H9 (cell line): ENCODE measurements at regions not wholly inside any gene's neighbourhood (a gene's known extent, or its start where the extent isn't known, plus 50 kb on each side); places are given as distances from the start of the nearest gene placed in this dataset.

ENCODE experiments used
- DNase-seq: peaks from one replicate; pipeline ENCODE4 v3.0.0-alpha.2; 2017
- H2AFZ ChIP-seq: one replicate; pipeline ENCODE4 v1.6.1; 2013; ENCODE audit warnings: mild to moderate bottlenecking, low read length, control low read depth, moderate library complexity
- H2AK5ac ChIP-seq: 2 replicates; pipeline ENCODE4 v1.6.1; 2013; ENCODE audit warnings: low read length, control low read depth, mixed read lengths; ENCODE audit not compliant: insufficient read length
- H2BK120ac ChIP-seq: one replicate; pipeline ENCODE4 v1.6.1; 2013; ENCODE audit warnings: low read depth, mild to moderate bottlenecking, low read length, control low read depth, inconsistent platforms; ENCODE audit not compliant: poor library complexity, severe bottlenecking
- H2BK12ac ChIP-seq: 2 replicates; pipeline ENCODE4 v1.6.1; 2013; ENCODE audit warnings: low read length, control low read depth, mixed read lengths, low read depth; ENCODE audit not compliant: insufficient read length
- H2BK15ac ChIP-seq: 2 replicates; pipeline ENCODE4 v1.6.1; 2013; ENCODE audit warnings: low read depth, low read length, control low read depth
- H2BK20ac ChIP-seq: one replicate; pipeline ENCODE4 v1.6.1; 2013; ENCODE audit warnings: low read depth, mild to moderate bottlenecking, low read length, control low read depth, inconsistent platforms; ENCODE audit not compliant: poor library complexity, severe bottlenecking
- H2BK5ac ChIP-seq: 2 replicates; pipeline ENCODE4 v1.6.1; 2013; ENCODE audit warnings: low read length, control low read depth, mixed read lengths; ENCODE audit not compliant: insufficient read length
- H3K14ac ChIP-seq: 2 replicates; pipeline ENCODE4 v1.6.1; 2013; ENCODE audit warnings: low read length, control low read depth; ENCODE audit not compliant: insufficient read depth
- H3K18ac ChIP-seq: 2 replicates; pipeline ENCODE4 v1.6.1; 2013; ENCODE audit warnings: low read depth, mild to moderate bottlenecking, mixed read lengths, low read length, control low read depth; ENCODE audit not compliant: insufficient read length
- H3K23ac ChIP-seq: 2 replicates; pipeline ENCODE4 v1.6.1; 2013; ENCODE audit warnings: low read length, control low read depth, mixed read lengths, low read depth; ENCODE audit not compliant: insufficient read length
- H3K23me2 ChIP-seq: 2 replicates; pipeline ENCODE4 v1.6.1; 2013; ENCODE audit warnings: low read depth, mild to moderate bottlenecking, mixed read lengths, low read length, control low read depth; ENCODE audit not compliant: insufficient read length, poor library complexity, severe bottlenecking
- H3K27ac ChIP-seq: 2 replicates; pipeline ENCODE4 v1.5.1; 2013; ENCODE audit warnings: low read length, control low read depth, mixed read lengths, low read depth; ENCODE audit not compliant: insufficient read length
- H3K27me3 ChIP-seq: 2 replicates; pipeline ENCODE4 v1.6.1; 2013; ENCODE audit warnings: low read length, control low read depth, inconsistent platforms; ENCODE audit not compliant: insufficient read depth
- H3K4ac ChIP-seq: 2 replicates; pipeline ENCODE4 v1.6.1; 2013; ENCODE audit warnings: low read depth, mild to moderate bottlenecking, control low read depth, inconsistent platforms, low read length, moderate library complexity
- H3K4me1 ChIP-seq: 2 replicates; pipeline ENCODE4 v1.6.1; 2013; ENCODE audit warnings: low read length, control low read depth, inconsistent platforms; ENCODE audit not compliant: insufficient read depth
- H3K4me2 ChIP-seq: 2 replicates; pipeline ENCODE4 v1.6.1; 2013; ENCODE audit warnings: low read length, control low read depth, mixed read lengths; ENCODE audit not compliant: insufficient read length, insufficient read depth
- H3K56ac ChIP-seq: 2 replicates; pipeline ENCODE4 v1.6.1; 2013; ENCODE audit warnings: low read depth, mild to moderate bottlenecking, mixed read lengths, low read length, control low read depth; ENCODE audit not compliant: insufficient read length
- H3K79me1 ChIP-seq: 2 replicates; pipeline ENCODE4 v1.6.1; 2013; ENCODE audit warnings: low read depth, mild to moderate bottlenecking, moderate library complexity, low read length, control low read depth, inconsistent platforms; ENCODE audit not compliant: insufficient read depth, poor library complexity, severe bottlenecking
- H3K79me2 ChIP-seq: 2 replicates; pipeline ENCODE4 v1.6.1; 2013; ENCODE audit warnings: low read length, control low read depth, inconsistent platforms; ENCODE audit not compliant: insufficient read depth
- H3K9ac ChIP-seq: 2 replicates; pipeline ENCODE4 v1.6.1; 2013; ENCODE audit warnings: low read length, control low read depth, mixed read lengths; ENCODE audit not compliant: insufficient read length; ENCODE audit errors: extremely low read depth
- H3K9me3 ChIP-seq: one replicate; pipeline ENCODE4 v1.6.1; 2013; ENCODE audit warnings: low read depth, low read length, inconsistent platforms; ENCODE audit not compliant: control insufficient read depth
- H3T11ph ChIP-seq: one replicate; pipeline ENCODE4 v1.6.1; 2013; ENCODE audit warnings: mild to moderate bottlenecking, low read length, control low read depth, inconsistent platforms
- H4K20me1 ChIP-seq: one replicate; pipeline ENCODE4 v1.6.1; 2013; ENCODE audit not compliant: control insufficient read depth, insufficient read length, insufficient read depth
- H4K5ac ChIP-seq: 2 replicates; pipeline ENCODE4 v1.6.1; 2013; ENCODE audit warnings: low read depth, mild to moderate bottlenecking, mixed read lengths, low read length, control low read depth; ENCODE audit not compliant: insufficient read length
- H4K8ac ChIP-seq: replicated peaks from 2 replicates; pipeline ENCODE4 v1.6.1; 2013; ENCODE audit warnings: low read length, control low read depth, mixed read lengths, low read depth; ENCODE audit not compliant: insufficient read length
- H4K91ac ChIP-seq: 2 replicates; pipeline ENCODE4 v1.6.1; 2013; ENCODE audit warnings: low read depth, mild to moderate bottlenecking, moderate library complexity, mixed read lengths, low read length, control low read depth; ENCODE audit not compliant: insufficient read length
- H3K27ac Mint-ChIP-seq, 3 experiments: 2 replicates in 2 of 3; 3 replicates in 1 of 3; pipeline ENCODE4 v1.8.0; 2020 to 2021; ENCODE audit warnings: mixed read lengths in 3 of 3, mild to moderate bottlenecking in 1 of 3, moderate library complexity in 1 of 3
- H3K27me3 Mint-ChIP-seq: 2 replicates; pipeline ENCODE4 v1.8.0; 2021; ENCODE audit warnings: low read depth, mild to moderate bottlenecking, moderate library complexity, mixed read lengths
- H3K36me3 Mint-ChIP-seq, 3 experiments: 2 replicates in 2 of 3; 3 replicates in 1 of 3; pipeline ENCODE4 v1.8.0; 2020 to 2021; ENCODE audit warnings: low read depth in 3 of 3, mixed read lengths in 3 of 3; ENCODE audit not compliant: insufficient read depth in 1 of 3
- H3K4me1 Mint-ChIP-seq, 2 experiments: 2 replicates each; pipeline ENCODE4 v1.8.0; 2020; ENCODE audit warnings: mixed read lengths in 2 of 2
- H3K4me3 Mint-ChIP-seq, 2 experiments: 2 replicates in 1 of 2; 3 replicates in 1 of 2; pipeline ENCODE4 v1.8.0; 2020 to 2021; ENCODE audit warnings: mild to moderate bottlenecking in 2 of 2, mixed read lengths in 2 of 2, moderate library complexity in 1 of 2
- H3K9me3 Mint-ChIP-seq, 2 experiments: 2 replicates in 1 of 2; 3 replicates in 1 of 2; pipeline ENCODE4 v1.8.0; 2020; ENCODE audit warnings: mild to moderate bottlenecking in 2 of 2, mixed read lengths in 2 of 2, moderate library complexity in 1 of 2
- WGBS: extraction: QIAGEN DNeasy Blood & Tissue Kit; methylation state at CpG from one replicate; pipeline ENCODE4 v1.1.7; 2013; ENCODE audit warnings: missing lambda C conversion rate, low lambda C conversion rate, mixed read lengths; ENCODE audit not compliant: insufficient read length; ENCODE audit errors: extremely low coverage; 5-methylcytosine and 5-hydroxymethylcytosine counted together
- TF ChIP-seq, protein P1 (sequence below): fragments of 200-600 bp; sonication (generic); conservative IDR thresholded peaks from 3 replicates; pipeline ENCODE4 v1.8.0; 2021; ENCODE audit warnings: antibody characterized with exemption, mild to moderate bottlenecking

DNA sequence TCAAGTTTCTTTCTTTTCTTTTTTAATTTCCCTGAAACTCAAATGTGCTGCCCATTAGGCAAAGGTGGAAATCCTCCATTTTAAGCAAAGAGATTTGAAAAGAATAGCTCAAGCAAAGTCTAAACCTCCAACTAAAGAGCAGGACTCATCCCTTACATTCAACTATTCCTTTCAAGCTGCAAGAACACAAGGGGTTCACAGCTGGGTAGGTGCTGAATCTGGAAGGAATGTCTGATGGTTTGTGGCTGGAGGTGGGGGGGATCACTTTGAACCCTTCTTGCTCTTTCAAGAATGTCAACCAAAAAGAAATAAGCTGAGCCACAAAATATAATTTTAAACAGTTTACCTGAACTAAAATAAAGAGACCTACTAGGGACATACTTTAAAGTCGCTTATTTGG lies 375.7 kb upstream of the CDH10 start:
- no peaks in the 10 kb centered on the region for H4K20me1 ChIP-seq
- TF ChIP-seq, protein P1, sequence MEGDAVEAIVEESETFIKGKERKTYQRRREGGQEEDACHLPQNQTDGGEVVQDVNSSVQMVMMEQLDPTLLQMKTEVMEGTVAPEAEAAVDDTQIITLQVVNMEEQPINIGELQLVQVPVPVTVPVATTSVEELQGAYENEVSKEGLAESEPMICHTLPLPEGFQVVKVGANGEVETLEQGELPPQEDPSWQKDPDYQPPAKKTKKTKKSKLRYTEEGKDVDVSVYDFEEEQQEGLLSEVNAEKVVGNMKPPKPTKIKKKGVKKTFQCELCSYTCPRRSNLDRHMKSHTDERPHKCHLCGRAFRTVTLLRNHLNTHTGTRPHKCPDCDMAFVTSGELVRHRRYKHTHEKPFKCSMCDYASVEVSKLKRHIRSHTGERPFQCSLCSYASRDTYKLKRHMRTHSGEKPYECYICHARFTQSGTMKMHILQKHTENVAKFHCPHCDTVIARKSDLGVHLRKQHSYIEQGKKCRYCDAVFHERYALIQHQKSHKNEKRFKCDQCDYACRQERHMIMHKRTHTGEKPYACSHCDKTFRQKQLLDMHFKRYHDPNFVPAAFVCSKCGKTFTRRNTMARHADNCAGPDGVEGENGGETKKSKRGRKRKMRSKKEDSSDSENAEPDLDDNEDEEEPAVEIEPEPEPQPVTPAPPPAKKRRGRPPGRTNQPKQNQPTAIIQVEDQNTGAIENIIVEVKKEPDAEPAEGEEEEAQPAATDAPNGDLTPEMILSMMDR, result no peak
- no peak overlapping the region for H2AK5ac ChIP-seq
- H3K9me3 ChIP-seq, result no peaks in the 10 kb centered on the region
- no peak overlapping the region for H2BK5ac ChIP-seq
- H3K27me3 Mint-ChIP-seq, result no peaks in the 10 kb centered on the region
- no peak overlapping the region for H4K91ac ChIP-seq
- no peak overlapping the region for H3K4me2 ChIP-seq
- H3K23ac ChIP-seq, result no peak overlapping the region
- H3K14ac ChIP-seq, result no peak overlapping the region
- no peak overlapping the region for H2BK20ac ChIP-seq
- no peak overlapping the region for H2BK15ac ChIP-seq
- no peaks in the 10 kb centered on the region for H3K79me1 ChIP-seq
- H3K4me1 Mint-ChIP-seq, result peaks cover 26 to 30% of the 10 kb centered on the region in 2 experiments
- H3K79me2 ChIP-seq, result no peaks in the 10 kb centered on the region
- no peak overlapping the region for H3K9ac ChIP-seq
- no peak overlapping the region for H2BK120ac ChIP-seq
- H3T11ph ChIP-seq, result no peak overlapping the region
- H3K4me3 Mint-ChIP-seq, result no peak overlapping the region
- H3K23me2 ChIP-seq, result no peaks in the 10 kb centered on the region
- H4K5ac ChIP-seq, result no peak overlapping the region
- H3K27me3 ChIP-seq, result no peaks in the 10 kb centered on the region
- peak overlapping the region in 2 of 3 experiments; percentile 9 to 85; a peak in 4 of 7 replicates for H3K27ac Mint-ChIP-seq
- H3K36me3 Mint-ChIP-seq, result no peaks in the 10 kb centered on the region
- H3K27ac ChIP-seq, result no peak overlapping the region
- H3K4ac ChIP-seq, result no peak overlapping the region
- peaks cover 3% of the 10 kb centered on the region for H3K4me1 ChIP-seq
- no peak overlapping the region for H2AFZ ChIP-seq
- no peak overlapping the region for H3K18ac ChIP-seq
- H3K56ac ChIP-seq, result no peak overlapping the region
- no peak overlapping the region for H4K8ac ChIP-seq
- no peak overlapping the region for H2BK12ac ChIP-seq
- peak; percentile 30 for DNase-seq
- no peaks in the 10 kb centered on the region for H3K9me3 Mint-ChIP-seq
- no CpG with 5 or more reads among the region's 1 CpG for WGBS
